ENCODE measurements at regions not wholly inside any gene's neighbourhood (a gene's known extent, or its start where the extent isn't known, plus 50 kb on each side); places are given as distances from the start of the nearest gene placed in this dataset.
A peak's percentile ranks its signal among the peaks of the same experiment; 100 is the strongest.

DNA sequence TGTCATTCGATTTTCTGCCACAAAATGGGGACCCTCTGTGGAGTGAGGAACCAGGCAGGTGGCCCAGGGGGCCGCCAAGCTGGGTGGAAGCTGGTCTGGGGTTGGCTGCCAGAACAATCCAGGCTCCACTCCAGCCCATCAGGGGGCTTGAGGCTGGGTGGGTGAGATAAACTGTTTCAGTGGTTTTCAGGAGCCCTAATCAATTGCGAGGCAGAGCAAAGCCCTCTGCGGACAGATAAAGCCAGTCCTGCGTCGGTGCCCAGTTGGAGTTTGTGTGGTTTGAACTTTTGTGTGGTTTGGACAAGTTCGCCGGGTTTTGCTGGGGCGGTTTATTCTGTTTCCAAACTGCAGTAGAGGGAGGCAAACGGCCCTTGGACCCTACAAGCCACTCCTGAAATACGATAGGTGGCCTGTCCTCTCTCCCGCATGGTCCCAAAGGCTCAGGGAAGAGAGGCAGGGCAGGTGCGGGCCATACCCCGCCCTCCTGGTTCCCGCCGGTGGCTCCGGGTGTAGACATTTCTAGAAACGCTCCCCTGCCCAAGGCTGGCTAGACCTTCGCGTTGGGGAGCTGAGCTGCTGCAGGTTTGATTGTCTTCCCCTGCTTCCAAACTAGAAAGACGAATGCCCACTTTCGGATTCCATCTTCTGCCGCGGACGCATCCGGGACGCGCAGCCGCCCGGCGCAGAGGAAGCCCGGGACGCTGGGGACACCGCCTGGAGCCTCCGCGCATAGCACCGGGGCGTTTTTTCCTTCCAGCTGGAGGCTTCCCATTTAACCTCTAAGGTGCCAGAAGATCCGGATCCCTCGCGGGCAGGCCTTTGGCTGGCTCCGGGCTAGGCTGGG lies 169.0 kb upstream of the BCOR start:
- Histone ChIP-seq H3K4me3 (peak overlapping the region; percentile 28 to 37), H3K27ac (peak overlapping the region; percentile 20 to 78), H3K36me3 (no peaks in the 10 kb centered on the region), H3K9me3 (no peaks in the 10 kb centered on the region), H3K27me3 (no peaks in the 10 kb centered on the region), H3K4me1 (no peaks in the 10 kb centered on the region)
- DNase-seq: peak; percentile 58 to 75
- TF ChIP-seq POLR2A (IDR thresholded peaks at IDR 0.05): no peak
- TF ChIP-seq, protein P1, sequence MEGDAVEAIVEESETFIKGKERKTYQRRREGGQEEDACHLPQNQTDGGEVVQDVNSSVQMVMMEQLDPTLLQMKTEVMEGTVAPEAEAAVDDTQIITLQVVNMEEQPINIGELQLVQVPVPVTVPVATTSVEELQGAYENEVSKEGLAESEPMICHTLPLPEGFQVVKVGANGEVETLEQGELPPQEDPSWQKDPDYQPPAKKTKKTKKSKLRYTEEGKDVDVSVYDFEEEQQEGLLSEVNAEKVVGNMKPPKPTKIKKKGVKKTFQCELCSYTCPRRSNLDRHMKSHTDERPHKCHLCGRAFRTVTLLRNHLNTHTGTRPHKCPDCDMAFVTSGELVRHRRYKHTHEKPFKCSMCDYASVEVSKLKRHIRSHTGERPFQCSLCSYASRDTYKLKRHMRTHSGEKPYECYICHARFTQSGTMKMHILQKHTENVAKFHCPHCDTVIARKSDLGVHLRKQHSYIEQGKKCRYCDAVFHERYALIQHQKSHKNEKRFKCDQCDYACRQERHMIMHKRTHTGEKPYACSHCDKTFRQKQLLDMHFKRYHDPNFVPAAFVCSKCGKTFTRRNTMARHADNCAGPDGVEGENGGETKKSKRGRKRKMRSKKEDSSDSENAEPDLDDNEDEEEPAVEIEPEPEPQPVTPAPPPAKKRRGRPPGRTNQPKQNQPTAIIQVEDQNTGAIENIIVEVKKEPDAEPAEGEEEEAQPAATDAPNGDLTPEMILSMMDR (IDR thresholded peaks at IDR 0.05): peak; percentile 51 to 71 (median 61)
- intact Hi-C loops (cut with DNase I; ENCODE audit: low total_unique reads): loop anchor here (10.0 kb wide), 2 partner anchors 92 to 252 kb away; no protein-coding TSS in a partner anchor

DNA sequence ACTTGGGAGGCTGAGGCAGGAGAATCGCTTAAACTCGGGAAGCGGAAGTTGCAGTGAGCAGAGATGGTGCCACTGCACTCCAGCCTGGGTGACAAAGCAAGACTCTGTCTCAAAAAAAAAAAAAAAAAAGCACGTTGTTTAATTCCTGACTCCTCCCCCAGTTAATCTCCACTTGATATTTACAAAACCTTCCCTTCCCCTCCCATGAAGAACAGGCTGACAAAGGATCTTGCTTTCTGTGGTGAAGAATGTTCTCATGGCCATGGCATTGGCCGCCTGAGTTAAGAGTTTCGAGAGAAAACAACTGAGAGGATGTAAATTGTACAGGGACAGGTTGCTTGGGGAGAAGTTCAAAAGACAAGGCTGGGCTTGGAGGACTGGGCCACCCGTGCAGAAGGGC lies 168.2 kb upstream of the BCOR start:
- H3K4me1 ChIP-seq: no peaks in the 10 kb centered on the region
- intact Hi-C loops (cut with DNase I; ENCODE audit: low total_unique reads): loop anchor here (10.0 kb wide), 2 partner anchors 91 to 251 kb away; no protein-coding TSS in a partner anchor
- no peak overlapping the region for H3K27ac ChIP-seq
- H3K36me3 ChIP-seq: no peaks in the 10 kb centered on the region
- no peaks in the 10 kb centered on the region for H3K27me3 ChIP-seq
- DNase-seq: no peak
- H3K4me3 ChIP-seq: no peak overlapping the region
- TF ChIP-seq POLR2A (IDR thresholded peaks at IDR 0.05): no peak
- TF ChIP-seq, protein P1 (IDR thresholded peaks at IDR 0.05): no peak
- H3K9me3 ChIP-seq: no peaks in the 10 kb centered on the region

DNA sequence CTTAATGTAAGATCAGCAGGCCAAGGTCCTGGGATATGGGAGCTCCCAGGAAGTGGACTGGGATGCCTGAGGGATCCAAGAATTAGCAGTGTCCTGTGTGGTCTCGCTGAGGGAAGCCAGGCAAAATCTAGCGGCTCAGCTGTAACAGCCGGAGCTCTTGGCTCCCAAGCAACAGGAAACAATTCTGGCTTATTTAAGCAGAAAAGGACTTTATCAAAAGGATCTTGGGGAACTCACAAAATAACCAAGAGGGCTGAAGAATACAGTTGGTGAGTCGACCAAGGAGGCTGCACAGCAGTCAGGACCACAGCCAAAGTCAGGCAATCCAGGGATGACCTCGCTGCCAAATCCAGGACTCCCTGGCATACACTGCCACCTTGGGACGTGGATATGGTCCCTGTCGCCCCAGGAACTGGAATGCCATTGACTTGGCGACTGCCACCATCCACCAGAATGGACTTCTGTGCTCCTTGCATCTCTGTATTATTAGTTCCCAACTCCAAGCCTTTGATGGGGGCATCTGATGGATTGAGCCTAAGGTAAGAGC lies 165.3 kb upstream of the BCOR start:
- intact Hi-C loops (cut with DNase I; ENCODE audit: low total_unique reads): loop anchor here (10.0 kb wide), 2 partner anchors 88 to 248 kb away; no protein-coding TSS in a partner anchor
- no peak overlapping the region for H3K4me3 ChIP-seq
- H3K36me3 ChIP-seq: no peaks in the 10 kb centered on the region
- H3K9me3 ChIP-seq: no peaks in the 10 kb centered on the region
- no peaks in the 10 kb centered on the region for H3K27me3 ChIP-seq
- no peak for DNase-seq
- TF ChIP-seq, protein P1 (IDR thresholded peaks at IDR 0.05): no peak
- no peak for TF ChIP-seq POLR2A (IDR thresholded peaks at IDR 0.05)
- H3K4me1 ChIP-seq: no peaks in the 10 kb centered on the region
- H3K27ac ChIP-seq: peak overlapping the region in 1 of 2 donors; percentile 71

DNA sequence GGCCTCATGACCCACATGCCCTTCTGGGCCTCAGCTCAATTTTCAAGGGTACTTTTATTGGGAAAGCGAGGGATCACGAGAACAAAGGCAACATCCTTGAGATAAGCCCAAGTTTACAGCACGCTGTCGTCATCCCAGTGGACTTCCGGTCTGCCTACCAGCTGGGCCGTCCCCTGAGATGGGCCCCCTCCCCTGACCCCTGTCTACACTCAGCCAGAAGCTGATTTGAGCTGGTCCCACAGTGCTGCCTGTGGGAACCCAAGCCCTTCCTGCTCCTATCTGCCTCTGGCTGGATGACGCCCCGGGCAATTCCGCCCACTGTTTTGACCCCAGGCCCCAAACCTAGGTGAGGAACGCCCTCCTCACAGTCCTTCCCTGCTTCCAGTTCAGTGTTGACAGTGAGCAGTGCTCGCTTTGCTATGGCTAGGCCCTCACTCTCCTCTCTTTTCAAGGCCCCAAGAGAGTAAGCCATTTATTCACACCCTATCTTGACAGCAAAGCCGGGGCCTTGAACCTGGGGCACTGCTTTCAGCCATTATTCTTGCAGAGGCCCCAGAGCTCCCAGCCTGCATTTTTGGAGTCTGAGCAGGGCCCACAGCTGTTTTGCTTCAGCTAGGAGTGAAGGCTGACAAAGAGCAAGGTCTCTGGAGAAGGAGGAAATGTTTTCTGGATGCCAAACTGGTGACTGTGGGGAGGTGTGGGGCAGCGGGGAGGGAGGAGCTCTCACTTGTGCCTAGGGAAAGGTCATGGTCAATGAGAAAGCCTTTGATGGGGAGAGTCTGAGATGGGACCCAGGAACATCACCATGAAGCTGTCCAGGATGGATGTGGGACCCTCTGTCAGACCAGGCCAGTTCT lies 164.6 kb upstream of the BCOR start:
- no peaks in the 10 kb centered on the region for H3K4me1 ChIP-seq
- H3K4me3 ChIP-seq: no peak overlapping the region
- H3K27ac ChIP-seq: peak overlapping the region in 1 of 2 donors; percentile 71
- intact Hi-C loops (cut with DNase I; ENCODE audit: low total_unique reads): loop anchor here (10.0 kb wide), 2 partner anchors 88 to 248 kb away; no protein-coding TSS in a partner anchor
- peak; percentile 39 to 43 for DNase-seq
- no peak for TF ChIP-seq POLR2A (IDR thresholded peaks at IDR 0.05)
- TF ChIP-seq, protein P1 (IDR thresholded peaks at IDR 0.05): no peak
- H3K27me3 ChIP-seq: no peaks in the 10 kb centered on the region
- no peaks in the 10 kb centered on the region for H3K36me3 ChIP-seq
- H3K9me3 ChIP-seq: no peaks in the 10 kb centered on the region

Measured in uterus (tissue), 3 donors.